ENCODE measurements at regions not wholly inside any gene's neighbourhood (a gene's known extent, or its start where the extent isn't known, plus 50 kb on each side); places are given as distances from the start of the nearest gene placed in this dataset.

DNA sequence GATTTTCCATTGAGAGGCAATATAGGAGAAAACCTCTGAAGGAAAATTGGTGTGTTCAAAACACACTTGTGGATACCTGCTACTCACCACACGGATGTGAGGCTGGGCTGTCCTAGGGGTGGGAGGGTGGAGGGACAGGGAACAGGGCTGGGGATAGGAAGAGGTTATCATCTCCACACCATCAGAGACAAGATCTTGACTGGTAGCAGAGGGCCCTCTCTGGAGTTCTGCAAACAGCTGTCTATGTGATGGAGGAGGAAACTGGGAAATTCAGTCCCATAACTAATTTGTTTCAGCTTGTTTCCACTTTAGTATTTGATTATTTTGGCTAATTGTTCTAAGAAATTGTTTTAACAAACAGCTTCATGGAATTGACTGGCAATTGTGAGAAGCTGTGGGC lies 91.6 kb upstream of the FSTL4 start:
- TF ChIP-seq ZNF274 (IDR thresholded peaks at IDR 0.05; ENCODE audit: insufficient read depth, insufficient read length) (no peak), POLR2A (IDR thresholded peaks at IDR 0.05; ENCODE audit: low read depth, low read length) (no peak), NRF1 (conservative IDR thresholded peaks at IDR 0.05; ENCODE audit: low read depth, low read length) (no peak), RELA (IDR thresholded peaks at IDR 0.05; ENCODE audit: borderline replicate concordance, partially characterized antibody) (no peak), SIN3A (IDR thresholded peaks at IDR 0.05; ENCODE audit: low read depth, low read length) (no peak)
- TF ChIP-seq, protein P1, sequence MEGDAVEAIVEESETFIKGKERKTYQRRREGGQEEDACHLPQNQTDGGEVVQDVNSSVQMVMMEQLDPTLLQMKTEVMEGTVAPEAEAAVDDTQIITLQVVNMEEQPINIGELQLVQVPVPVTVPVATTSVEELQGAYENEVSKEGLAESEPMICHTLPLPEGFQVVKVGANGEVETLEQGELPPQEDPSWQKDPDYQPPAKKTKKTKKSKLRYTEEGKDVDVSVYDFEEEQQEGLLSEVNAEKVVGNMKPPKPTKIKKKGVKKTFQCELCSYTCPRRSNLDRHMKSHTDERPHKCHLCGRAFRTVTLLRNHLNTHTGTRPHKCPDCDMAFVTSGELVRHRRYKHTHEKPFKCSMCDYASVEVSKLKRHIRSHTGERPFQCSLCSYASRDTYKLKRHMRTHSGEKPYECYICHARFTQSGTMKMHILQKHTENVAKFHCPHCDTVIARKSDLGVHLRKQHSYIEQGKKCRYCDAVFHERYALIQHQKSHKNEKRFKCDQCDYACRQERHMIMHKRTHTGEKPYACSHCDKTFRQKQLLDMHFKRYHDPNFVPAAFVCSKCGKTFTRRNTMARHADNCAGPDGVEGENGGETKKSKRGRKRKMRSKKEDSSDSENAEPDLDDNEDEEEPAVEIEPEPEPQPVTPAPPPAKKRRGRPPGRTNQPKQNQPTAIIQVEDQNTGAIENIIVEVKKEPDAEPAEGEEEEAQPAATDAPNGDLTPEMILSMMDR (IDR thresholded peaks at IDR 0.05 in 2 of 3, conservative IDR thresholded peaks at IDR 0.05 in 1 of 3; ENCODE audit: control insufficient read depth in 2 of 3, extremely low read depth in 1 of 3, insufficient read depth in 1 of 3, low read depth in 3 of 3, low read length in 3 of 3) = no peak
- TF ChIP-seq, protein P2, sequence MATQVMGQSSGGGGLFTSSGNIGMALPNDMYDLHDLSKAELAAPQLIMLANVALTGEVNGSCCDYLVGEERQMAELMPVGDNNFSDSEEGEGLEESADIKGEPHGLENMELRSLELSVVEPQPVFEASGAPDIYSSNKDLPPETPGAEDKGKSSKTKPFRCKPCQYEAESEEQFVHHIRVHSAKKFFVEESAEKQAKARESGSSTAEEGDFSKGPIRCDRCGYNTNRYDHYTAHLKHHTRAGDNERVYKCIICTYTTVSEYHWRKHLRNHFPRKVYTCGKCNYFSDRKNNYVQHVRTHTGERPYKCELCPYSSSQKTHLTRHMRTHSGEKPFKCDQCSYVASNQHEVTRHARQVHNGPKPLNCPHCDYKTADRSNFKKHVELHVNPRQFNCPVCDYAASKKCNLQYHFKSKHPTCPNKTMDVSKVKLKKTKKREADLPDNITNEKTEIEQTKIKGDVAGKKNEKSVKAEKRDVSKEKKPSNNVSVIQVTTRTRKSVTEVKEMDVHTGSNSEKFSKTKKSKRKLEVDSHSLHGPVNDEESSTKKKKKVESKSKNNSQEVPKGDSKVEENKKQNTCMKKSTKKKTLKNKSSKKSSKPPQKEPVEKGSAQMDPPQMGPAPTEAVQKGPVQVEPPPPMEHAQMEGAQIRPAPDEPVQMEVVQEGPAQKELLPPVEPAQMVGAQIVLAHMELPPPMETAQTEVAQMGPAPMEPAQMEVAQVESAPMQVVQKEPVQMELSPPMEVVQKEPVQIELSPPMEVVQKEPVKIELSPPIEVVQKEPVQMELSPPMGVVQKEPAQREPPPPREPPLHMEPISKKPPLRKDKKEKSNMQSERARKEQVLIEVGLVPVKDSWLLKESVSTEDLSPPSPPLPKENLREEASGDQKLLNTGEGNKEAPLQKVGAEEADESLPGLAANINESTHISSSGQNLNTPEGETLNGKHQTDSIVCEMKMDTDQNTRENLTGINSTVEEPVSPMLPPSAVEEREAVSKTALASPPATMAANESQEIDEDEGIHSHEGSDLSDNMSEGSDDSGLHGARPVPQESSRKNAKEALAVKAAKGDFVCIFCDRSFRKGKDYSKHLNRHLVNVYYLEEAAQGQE (IDR thresholded peaks at IDR 0.05; ENCODE audit: low read depth, low read length) = no peak
